ENCODE measurements at regions not wholly inside any gene's neighbourhood (a gene's known extent, or its start where the extent isn't known, plus 50 kb on each side); places are given as distances from the start of the nearest gene placed in this dataset.

DNA sequence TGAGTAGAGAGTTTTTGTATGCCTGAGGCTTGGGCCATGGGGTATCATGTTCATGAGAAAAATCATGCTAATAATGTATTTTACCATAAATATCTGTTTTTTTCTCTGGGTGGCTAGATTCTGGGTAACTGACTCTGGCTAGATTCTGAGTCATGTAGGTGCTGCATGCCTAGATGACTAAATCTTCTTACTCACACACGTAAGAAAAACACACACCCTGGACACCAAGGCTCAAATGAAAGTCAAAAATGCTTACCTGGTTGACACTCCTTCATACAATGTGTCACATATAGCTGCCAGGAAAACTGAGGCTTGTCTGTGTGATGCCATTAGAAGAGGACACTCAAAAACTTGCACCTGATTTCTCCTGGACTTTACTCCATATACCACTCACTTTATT is 597.4 kb upstream of the SLITRK1 start:
- DNase-seq (ENCODE audit: low spot score), result no peak

DNA sequence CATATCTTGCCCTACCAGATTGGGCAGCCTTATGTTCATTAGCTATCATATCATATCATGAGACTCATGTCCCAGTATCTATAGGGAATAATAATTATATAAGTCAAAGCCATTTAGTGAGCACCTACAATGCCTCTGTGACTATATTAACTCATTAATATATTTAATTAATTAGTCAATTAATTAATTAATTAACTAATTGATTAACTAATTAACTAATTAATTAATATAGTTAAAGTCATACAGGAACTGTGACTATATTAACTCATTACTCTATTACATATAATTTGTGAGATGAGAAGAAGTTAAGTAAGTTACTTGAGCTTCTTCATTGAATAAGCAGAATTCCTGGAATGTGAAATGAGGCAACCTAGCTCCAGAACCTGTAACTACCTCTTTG is 588.3 kb upstream of the SLITRK1 start:
- no peak for DNase-seq (ENCODE audit: low spot score)

DNA sequence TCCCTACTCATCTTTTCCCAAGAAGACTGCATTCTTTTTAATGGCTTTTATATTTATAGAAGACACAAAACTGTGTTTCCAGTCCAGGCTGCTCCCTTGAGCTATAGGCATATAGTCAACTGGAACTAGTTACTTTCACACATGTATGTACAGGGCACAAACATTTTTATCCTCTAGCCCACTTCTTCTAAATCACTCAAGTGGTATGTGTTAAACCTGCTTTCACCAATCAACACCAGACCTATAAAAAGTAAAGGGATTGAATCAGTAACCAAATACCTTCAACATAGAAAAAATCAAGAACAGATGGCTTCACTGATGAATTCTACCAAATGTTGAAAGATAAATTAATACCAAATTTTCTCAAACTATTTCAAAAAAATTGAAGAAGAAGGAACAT is 584.2 kb upstream of the SLITRK1 start:
- no peak for DNase-seq (ENCODE audit: low spot score)

DNA sequence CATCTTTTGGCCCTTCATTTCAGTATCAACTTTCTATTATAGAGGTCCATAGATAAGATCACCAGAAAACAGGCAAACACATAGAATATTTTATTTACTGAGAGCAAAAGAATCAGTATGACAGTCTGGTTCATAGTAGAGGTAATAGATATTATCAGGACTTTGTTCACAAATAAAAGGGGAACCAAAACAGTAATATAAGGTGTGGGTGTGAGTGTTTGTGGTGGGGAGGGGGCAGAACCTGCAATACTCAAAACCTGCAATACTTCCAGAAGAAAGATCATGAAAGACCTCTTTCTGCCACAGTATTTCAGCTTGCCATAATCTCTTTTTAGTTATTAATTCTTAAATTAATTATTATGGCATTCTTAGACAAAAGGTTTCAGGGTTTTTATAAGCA is 578.7 kb upstream of the SLITRK1 start:
- DNase-seq (ENCODE audit: low spot score), result no peak

DNA sequence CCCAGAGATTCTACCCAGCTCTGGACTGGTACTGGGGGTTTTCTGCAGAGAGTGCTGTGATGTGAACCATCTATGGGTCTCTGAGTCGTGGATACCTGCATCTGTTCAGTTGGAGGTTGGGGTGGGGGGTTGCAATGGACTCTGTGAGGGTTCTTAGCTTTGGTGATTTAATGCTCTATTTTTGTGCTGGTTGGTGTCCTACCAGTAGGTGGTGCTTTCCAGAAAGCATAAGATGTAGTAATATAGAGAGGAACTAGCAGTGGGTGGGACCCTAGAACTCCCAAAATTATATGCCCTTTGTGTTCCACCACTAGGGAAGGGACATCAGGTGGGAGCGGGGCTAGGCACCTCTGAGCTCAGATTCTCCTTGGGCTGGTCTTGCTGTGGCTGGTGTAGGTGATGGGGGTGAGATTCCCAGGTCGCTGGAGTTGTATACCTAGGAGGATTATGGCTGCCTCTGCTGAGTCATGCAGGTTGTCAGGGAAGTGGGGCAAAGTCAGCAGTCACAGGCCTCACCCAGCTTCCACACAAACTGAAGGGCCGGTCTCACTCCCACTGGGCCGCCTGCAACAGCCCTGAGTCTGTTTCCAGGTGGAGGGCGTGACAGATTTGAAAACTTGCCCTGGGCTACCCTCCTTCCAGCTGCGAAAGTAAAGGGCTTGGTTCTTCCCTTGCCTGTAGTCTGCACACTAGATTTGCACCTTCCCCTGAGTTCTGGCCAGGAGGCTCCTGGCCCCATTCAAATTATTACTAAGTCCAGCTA is 573.0 kb upstream of the SLITRK1 start:
- no peak for DNase-seq (ENCODE audit: low spot score)

DNA sequence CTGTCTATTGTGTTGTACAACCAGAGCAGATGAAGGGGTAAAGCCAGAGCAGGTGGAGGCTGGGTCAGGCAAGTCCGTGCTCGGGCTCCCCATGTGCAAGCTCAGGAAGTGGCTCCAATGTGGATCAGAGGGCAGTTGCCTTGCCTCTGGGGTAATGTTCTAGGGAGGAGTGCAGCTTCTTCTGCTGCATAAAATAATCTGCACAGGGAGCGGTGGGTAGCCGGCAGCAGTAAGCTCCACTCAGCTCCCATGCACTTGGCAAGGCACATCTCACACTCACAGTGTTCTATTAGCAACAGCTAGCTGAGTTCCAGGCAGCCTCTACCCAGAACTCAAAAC is 565.3 kb upstream of the SLITRK1 start:
- no peak for DNase-seq (ENCODE audit: low spot score)

DNA sequence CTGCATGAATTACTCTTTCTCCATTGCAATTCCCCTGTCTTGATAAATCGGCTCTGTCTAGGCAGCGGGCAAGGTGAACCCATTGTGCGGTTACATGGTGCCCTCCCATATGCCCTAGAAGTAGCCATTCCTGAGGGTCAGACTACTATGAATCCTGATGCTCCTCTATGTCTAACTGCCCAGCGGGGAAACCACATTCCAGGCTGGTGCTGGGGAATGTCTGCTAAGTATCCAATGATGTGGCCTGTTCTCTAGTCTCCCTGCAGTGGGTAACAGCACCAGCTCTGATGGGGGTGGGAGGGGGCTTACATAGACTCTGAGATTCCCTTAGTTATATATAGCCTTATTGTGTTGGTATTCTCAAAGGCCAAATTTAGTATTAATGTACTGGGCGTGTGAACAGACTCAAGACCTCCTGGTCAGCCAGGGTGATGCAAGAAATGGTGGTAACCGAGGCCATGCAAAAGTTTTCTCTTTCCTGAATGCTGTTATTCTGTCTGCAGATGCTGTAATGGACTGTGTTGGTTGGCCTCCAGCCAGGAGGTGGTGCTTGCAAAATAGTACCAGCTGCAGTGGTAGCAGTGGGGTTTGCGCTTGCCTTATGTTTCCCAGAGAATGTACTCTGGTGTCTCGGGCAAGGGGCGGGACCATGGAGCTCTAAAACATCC is 564.8 kb upstream of the SLITRK1 start:
- no peak for DNase-seq (ENCODE audit: low spot score)

DNA sequence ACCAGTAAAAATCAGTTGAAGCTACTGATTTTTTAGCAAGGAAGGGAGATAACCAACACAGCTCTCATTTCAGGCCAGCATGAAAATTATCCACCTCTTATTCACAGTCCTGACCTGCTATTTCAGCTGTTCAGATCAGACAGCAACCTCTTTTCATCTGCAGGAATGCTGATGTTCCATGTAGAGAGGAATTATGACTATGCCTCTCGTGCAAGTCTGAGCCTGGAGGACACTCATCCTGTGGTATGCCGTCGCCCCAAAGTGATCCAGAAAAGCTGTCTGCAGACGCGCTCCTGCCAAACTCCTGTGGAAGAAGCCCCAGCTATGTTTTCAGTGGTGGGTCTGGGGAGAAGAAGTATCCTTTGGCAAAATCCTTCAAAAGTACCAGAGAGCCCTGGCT is 563.5 kb upstream of the SLITRK1 start:
- DNase-seq (ENCODE audit: low spot score), result no peak

DNA sequence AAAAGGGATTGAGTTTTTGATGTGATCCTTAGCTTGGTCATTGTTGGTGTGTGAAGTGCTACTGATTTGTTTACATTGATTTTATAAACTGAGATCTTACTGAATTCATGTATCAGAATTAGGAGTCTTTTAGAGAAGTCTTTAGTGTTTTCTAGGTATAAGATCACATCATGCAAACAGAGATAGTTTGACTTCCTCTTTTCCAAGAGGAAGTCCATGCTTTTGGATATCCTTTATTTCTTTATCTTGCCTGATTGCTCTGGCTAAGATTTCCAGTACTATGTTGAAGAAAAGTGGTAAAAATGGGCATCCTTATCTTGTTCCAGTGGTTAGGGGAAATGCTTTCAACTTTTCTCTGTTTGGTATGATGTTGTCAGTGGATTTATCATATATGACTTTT is 561.2 kb upstream of the SLITRK1 start:
- DNase-seq (ENCODE audit: low spot score), result no peak

DNA sequence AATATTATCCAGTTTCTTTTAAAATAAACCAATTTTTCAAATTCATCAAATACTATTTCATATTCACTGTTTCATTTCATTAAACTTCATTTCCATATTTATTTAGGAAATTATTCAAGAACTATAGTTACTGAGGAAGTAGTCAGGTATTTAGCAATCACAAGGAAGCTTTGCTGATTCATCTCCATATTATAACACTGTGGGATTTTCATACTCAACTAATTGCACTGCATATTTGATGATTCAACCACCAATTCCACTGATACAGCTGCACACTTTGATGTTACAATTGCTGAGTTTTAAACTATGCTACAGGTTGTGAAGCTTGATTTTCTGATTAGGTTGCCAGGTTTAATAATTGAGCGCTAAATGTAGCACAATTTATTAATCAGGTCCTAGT is 556.8 kb upstream of the SLITRK1 start:
- no peak for DNase-seq (ENCODE audit: low spot score)

DNA sequence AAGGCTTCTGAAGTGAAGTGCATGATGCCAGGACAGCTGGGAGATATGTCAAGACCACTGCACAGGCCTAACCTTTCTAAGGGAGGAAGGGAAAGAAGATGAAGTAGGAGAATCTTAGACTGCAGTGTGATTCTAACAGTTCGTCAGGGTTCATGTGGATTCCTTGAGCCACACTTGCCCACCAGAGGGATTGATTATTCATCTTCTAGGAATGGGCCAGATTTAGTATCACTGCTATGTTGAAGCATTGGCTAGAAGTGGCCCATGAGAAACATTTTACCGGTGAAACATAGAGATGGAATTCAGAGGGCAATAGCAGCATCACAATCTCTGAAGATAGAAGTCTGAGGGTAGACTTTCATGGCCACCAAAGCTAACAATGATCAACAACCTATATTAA is 550.8 kb upstream of the SLITRK1 start:
- no peak for DNase-seq (ENCODE audit: low spot score)

DNA sequence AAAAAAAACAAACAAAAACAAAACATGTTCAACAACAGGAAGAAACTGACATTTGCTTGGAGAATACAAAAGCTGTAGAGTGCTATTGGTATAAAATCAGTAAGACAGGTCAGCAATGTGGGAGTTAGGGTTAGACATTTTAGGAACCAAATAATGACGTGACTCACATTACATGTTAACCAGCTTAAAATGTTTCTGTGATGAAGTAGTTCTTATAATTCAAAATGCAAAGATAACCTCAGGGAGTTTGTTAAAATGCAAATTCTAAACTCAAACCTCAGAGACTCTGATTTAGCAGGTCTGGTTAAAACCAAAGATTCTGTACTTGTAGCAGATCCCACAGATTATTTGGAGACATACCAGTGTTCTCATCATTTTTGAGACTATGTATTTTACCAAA is 549.4 kb upstream of the SLITRK1 start:
- no peak for DNase-seq (ENCODE audit: low spot score)

DNA sequence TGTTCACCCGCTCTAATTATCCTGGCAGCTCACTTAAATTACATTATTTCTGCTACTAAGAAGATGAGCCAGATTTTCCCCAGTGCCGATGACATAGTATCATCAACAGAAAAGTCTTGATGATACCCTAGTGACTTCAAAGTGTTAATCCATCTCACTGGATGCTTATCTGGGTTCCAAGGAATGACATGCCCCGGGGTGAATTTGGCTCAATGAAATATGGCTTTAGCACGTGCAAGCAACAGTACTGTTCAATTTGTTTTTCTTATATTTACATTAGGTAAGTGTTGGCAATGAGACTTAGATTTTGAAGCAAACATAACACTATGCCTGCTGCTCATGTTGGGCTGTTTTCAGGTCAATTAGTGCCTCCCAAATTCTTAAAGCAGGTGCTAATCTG is 548.2 kb upstream of the SLITRK1 start:
- DNase-seq (ENCODE audit: low spot score), result peak; percentile 2

DNA sequence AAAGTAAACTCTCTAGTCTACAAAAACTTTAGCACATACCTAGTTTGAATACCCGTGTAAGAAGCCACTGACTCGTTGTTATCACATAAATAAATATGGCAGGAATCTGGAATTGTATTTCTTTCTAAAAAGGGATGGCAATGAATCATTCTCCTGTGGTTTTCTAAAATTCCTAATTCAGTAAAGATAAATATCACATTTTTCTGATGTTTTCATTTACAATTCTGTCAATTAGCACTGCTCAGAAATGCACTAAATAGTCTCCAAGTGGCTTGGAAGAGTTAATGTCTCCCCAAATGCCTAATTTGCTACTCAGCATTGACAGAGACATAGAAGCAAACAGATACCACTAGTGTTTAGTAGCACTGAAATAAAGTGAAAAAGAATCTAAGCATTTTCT is 547.7 kb upstream of the SLITRK1 start:
- no peak for DNase-seq (ENCODE audit: low spot score)

DNA sequence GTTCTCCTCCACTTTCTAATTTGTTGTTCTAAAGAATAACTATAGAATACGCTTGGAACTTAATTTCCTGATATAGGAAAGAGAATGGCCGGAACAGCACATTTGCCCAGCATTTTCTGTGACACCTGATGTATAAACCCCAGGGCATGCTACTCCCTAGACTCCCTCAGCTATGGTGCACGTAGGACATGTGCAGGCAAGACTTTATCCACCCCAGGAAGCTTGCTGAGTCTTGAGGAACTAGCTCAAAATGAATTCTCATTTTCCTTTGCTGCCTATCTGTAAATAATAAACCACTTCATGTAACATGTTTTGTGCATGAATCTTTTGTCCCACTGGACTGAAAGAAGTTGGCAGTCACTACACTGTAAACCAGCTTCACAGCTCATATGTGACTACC is 535.8 kb upstream of the SLITRK1 start:
- DNase-seq (ENCODE audit: low spot score), result no peak

DNA sequence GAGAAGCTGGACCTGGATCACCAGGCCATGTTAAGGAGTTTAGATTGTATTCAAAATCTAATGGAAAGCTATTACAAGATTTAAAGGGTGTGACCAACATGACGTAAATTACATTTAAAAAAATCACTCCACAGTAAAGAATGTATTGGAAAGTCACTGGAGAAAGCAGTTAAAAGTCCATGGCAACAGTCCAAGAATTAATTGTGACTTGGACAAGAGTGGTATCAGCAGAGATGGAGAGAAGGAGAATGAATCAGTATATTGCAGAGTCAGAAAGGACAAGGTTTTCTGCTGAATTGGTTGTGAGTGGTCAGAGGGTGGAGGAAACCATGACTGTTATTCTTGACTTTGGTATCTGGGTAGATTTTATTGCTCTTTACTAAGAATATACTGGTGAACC is 535.1 kb upstream of the SLITRK1 start:
- no peak for DNase-seq (ENCODE audit: low spot score)

DNA sequence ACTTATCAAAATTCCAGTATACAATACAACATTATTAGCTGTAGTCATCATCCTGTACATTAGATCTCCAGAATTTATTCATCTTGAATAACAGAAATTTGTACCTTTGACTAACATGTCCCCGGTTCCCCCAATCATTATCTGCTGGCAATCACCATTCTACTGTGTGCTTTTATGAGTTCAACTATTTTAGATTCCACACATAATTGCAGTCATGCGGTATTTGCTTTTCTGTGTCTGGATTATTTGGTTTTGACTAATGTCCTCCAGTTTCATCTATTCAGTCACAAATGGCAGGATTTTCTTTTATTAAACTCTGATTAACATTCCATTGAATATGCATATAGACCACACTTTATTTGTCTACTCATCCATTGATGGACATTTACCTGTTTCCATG is 530.7 kb upstream of the SLITRK1 start:
- no peak for DNase-seq (ENCODE audit: low spot score)

DNA sequence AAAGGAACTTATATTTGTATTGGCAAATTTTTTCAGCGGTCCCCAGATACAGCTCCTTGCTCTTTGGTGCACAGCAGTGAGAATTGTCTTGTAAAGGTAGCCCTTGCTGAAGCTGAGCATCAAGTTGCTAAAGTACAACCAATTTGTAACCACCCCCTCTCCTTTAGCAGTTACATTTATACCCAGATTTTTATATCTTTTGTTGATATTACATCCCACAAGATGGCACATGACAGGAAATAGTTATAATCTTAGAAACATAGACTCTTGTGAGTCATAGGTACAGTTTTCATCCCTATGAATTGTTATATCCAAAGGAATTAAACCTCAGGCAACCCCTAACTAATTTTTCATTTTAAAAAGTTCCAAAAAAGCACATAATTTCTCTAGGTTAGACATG is 523.0 kb upstream of the SLITRK1 start:
- DNase-seq (ENCODE audit: low spot score), result no peak

DNA sequence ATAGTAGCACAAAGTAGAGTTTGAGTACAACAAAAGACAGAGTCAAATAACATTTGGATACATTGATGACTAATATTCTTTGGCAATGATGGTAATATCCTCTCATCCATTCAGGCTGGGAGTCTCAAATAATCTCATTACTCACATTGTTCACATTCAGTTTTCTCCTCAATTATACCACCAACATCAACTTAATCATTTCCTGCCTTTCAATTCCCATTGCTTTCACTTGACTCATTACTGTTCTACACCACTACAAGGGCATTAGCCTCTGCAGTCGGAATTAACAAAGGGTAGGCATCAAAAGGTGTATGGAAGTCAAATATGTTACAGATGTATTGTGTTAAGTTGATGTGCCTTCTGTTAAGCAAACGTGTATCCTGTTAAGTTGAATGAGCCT is 518.4 kb upstream of the SLITRK1 start:
- DNase-seq (ENCODE audit: low spot score), result no peak

DNA sequence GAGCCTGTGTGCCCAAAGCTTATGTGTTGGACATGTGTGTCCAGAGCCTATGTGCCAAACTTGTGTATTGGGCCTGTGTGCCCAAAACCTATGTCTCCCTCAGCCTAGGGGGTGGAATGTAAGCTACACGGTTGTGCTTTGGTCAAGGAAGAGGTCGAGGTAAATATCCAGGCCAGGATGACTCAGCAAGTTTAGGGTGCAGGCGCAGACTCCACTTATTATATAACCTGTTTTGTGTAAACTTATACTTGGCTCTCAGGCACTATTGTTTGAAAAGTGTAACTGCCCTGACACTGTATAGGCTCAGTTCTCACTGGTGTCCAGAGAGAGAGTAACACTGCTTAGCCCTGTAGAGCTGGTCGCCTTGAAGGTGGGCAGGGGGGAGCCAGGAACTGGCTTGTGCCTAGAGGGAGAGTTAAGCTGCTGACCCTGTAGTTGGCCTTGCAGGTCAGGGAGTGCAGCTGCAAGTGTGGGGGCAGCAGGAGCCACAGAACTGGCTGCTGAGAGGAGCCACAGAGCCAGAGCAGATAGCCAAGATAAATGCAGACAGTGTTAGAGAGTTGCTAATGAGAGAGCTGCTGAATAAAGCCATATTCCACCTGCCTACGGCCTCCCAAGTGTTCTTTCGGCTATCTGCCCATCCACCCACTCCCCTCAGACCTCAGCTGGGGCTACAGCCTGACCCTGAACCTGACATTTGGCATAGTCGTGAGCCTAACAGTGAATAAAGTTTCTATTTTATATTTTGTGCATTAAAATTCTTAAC is 517.2 kb upstream of the SLITRK1 start:
- DNase-seq (ENCODE audit: low spot score), result no peak

DNA sequence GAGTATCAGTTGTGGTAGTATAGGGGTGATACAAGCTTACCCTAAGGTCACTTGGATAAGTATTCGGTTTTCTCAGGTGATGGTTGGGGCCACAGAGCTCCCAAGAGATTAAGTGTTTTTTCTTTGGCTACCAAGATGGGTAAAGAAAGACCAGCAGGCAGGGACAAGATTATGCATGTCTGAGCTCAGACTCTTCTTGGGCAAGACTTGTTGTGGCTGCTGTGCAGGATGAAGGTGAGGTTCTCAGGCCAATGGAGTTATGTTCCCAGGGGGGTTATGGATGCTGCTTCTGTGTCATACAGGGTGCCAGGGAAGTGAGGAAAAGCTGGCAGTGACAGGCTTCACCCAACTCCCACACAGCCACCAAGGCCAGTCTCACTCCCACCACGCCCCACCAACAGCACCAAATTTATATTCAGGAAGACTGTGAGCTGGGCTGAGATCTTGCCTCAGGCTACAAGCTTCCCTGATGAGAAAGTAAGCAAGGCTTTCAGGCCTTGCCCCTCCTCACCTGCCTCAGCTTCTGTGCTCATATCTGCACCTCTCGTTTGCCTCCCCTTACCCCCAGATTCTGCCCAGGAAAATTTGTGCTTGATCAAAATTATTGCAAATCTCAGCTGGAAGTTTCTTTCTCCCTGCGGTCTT is 511.8 kb upstream of the SLITRK1 start:
- no peak for DNase-seq (ENCODE audit: low spot score)

DNA sequence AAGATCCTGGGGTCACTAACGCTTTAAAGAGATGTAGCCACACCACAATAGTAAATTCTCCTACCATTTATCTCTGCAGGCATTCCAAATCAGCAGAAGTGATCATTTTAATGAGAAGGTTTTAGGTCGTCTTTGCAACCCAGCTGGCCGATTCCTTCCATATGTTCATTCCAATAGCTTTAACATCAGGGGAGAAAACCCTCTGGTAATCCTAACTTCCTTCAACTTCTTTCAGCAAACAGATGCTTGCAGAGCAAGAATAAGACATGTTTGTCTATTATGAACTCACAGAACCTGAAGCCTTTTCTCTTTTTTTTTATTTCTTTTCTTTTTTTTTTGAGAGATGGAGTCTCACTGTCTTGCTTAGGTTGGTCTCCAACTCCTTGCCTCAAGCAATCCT is 498.6 kb upstream of the SLITRK1 start:
- DNase-seq (ENCODE audit: low spot score), result no peak

DNA sequence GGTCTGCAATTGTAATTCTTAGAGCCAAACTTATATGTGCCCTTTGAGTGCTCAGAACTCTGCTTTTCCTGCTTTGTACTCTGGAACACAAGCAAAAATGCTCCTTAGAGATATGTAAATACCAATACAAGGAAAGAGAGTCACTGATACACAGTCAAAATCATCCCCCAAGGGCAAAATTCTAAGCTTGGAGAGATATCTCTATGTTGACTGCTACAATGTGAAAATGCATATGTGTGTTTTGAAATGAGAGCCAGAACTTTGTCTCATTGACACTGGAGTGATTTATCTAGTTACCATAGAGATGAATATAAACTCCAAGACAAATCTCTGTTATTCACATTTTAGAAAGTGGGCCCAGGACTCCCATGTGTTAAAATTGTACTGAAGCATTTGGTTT is 494.8 kb upstream of the SLITRK1 start:
- no peak for DNase-seq (ENCODE audit: low spot score)

Measured in SK-N-DZ (cell line).